ENCODE measurements at regions not wholly inside any gene's neighbourhood (a gene's known extent, or its start where the extent isn't known, plus 50 kb on each side); places are given as distances from the start of the nearest gene placed in this dataset.

GRCh38 chr5:2242539-2242938, 359.8 kb upstream of the IRX4 start:
- TF ChIP-seq EZH2 (optimal IDR thresholded peaks at IDR 0.05; ENCODE audit: low read depth, low read length), result no peak
- TF ChIP-seq, protein P1, sequence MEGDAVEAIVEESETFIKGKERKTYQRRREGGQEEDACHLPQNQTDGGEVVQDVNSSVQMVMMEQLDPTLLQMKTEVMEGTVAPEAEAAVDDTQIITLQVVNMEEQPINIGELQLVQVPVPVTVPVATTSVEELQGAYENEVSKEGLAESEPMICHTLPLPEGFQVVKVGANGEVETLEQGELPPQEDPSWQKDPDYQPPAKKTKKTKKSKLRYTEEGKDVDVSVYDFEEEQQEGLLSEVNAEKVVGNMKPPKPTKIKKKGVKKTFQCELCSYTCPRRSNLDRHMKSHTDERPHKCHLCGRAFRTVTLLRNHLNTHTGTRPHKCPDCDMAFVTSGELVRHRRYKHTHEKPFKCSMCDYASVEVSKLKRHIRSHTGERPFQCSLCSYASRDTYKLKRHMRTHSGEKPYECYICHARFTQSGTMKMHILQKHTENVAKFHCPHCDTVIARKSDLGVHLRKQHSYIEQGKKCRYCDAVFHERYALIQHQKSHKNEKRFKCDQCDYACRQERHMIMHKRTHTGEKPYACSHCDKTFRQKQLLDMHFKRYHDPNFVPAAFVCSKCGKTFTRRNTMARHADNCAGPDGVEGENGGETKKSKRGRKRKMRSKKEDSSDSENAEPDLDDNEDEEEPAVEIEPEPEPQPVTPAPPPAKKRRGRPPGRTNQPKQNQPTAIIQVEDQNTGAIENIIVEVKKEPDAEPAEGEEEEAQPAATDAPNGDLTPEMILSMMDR (IDR thresholded peaks at IDR 0.05; ENCODE audit: low read length), result no peak
